ENCODE measurements at regions not wholly inside any gene's neighbourhood (a gene's known extent, or its start where the extent isn't known, plus 50 kb on each side); places are given as distances from the start of the nearest gene placed in this dataset.

DNA sequence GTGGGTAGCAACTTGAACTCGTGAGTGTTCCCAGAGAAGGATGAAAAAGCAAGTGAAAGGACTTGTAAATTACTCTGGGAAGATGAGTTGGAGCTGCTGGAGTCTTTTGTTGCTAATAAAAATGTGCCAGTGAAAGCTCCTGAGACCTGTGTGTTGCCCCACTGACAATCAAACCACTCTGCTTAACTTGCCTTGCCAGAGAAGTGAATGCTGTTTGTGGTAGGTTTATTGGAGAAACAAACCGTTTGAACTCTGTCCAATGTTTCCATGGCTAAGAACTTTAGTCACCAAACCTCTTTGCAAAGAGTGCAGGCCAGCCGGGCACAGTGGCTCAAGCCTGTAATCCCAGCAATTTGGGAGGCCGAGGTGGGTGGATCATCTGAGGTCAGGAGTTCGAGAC, 586.9 kb downstream of the PCDH7 start:
- TF ChIP-seq, protein P1, sequence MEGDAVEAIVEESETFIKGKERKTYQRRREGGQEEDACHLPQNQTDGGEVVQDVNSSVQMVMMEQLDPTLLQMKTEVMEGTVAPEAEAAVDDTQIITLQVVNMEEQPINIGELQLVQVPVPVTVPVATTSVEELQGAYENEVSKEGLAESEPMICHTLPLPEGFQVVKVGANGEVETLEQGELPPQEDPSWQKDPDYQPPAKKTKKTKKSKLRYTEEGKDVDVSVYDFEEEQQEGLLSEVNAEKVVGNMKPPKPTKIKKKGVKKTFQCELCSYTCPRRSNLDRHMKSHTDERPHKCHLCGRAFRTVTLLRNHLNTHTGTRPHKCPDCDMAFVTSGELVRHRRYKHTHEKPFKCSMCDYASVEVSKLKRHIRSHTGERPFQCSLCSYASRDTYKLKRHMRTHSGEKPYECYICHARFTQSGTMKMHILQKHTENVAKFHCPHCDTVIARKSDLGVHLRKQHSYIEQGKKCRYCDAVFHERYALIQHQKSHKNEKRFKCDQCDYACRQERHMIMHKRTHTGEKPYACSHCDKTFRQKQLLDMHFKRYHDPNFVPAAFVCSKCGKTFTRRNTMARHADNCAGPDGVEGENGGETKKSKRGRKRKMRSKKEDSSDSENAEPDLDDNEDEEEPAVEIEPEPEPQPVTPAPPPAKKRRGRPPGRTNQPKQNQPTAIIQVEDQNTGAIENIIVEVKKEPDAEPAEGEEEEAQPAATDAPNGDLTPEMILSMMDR (conservative IDR thresholded peaks at IDR 0.05): no peak
- Mint-ChIP-seq H3K4me3 (no peak overlapping the region), H3K4me1 (ENCODE audit: unreplicated experiment) (no peaks in the 10 kb centered on the region), H3K36me3 (no peaks in the 10 kb centered on the region), H3K9me3 (peaks cover 6% of the 10 kb centered on the region), H3K27ac (no peak overlapping the region), H3K27me3 (no peaks in the 10 kb centered on the region)
- no peak for DNase-seq (ENCODE audit: extremely low spot score, unreplicated experiment)

DNA sequence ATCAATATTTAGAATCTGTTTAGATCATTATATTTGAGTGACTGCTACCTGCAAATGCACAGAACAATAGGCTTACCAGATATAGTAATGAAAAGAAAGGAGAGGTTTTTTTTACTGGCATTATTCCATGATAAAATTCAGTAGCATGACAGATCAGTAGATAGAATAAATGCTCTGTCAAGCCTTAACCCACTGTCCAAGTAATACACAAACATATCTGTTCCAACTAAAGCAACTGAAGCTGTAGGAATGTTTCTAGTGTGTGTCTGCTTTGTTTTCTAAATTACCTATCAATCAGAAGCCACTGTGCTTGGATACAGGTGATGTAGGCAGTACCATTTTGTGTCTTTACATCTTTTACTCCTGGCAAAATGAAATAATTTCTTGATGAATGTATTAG, 604.6 kb downstream of the PCDH7 start:
- H3K9me3 Mint-ChIP-seq: no peaks in the 10 kb centered on the region
- no peaks in the 10 kb centered on the region for H3K4me1 Mint-ChIP-seq (ENCODE audit: unreplicated experiment)
- H3K27ac Mint-ChIP-seq: no peak overlapping the region
- TF ChIP-seq, protein P1 (conservative IDR thresholded peaks at IDR 0.05): no peak
- H3K36me3 Mint-ChIP-seq: no peaks in the 10 kb centered on the region
- no peaks in the 10 kb centered on the region for H3K27me3 Mint-ChIP-seq
- no peak overlapping the region for H3K4me3 Mint-ChIP-seq
- DNase-seq (ENCODE audit: extremely low spot score, unreplicated experiment): no peak

DNA sequence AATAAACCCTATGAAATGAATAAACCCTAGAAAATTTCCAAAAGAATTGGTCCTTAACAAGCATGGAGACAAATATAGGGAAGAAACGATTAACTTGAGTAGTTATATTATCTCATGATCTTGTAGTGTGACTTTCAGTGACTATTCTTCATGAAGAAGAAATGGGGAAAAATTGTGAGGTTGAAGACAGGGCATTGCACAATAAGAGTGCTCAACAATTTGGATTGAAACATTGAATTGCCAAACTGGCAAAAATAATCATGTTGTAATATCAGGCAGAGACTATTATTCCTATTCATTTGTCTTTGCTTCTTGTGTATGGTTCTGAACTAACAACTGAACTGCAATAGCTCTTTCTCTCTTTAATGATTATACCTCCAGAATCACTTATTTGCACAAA, 605.1 kb downstream of the PCDH7 start:
- Mint-ChIP-seq H3K36me3 (no peaks in the 10 kb centered on the region), H3K27ac (no peak overlapping the region), H3K4me3 (no peak overlapping the region), H3K9me3 (no peaks in the 10 kb centered on the region), H3K4me1 (ENCODE audit: unreplicated experiment) (no peaks in the 10 kb centered on the region), H3K27me3 (no peaks in the 10 kb centered on the region)
- DNase-seq (ENCODE audit: extremely low spot score, unreplicated experiment): no peak
- TF ChIP-seq, protein P1 (conservative IDR thresholded peaks at IDR 0.05): no peak

DNA sequence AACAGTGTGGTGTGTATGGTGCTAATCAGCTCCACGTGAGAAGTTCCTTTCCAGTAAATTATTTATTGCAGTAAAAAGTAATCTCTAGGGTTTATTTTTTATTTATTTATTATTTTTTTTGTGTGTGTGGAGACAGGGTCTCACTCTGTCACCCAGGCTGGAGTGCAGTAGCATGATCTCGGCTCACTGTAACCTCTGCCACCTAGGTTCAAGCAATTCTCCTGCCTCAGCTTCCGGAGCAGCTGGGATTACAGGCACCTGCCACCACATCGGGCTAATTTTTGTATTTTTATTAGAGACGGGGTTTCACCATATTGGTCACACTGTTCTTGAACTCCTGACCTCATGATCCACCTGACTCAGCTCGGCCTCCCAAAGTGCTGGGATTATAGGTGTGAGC, 606.9 kb downstream of the PCDH7 start:
- no peaks in the 10 kb centered on the region for H3K36me3 Mint-ChIP-seq
- H3K4me3 Mint-ChIP-seq: no peak overlapping the region
- no peak for DNase-seq (ENCODE audit: extremely low spot score, unreplicated experiment)
- TF ChIP-seq, protein P1 (conservative IDR thresholded peaks at IDR 0.05): no peak
- H3K27me3 Mint-ChIP-seq: no peaks in the 10 kb centered on the region
- no peaks in the 10 kb centered on the region for H3K4me1 Mint-ChIP-seq (ENCODE audit: unreplicated experiment)
- H3K9me3 Mint-ChIP-seq: no peaks in the 10 kb centered on the region
- H3K27ac Mint-ChIP-seq: no peak overlapping the region

DNA sequence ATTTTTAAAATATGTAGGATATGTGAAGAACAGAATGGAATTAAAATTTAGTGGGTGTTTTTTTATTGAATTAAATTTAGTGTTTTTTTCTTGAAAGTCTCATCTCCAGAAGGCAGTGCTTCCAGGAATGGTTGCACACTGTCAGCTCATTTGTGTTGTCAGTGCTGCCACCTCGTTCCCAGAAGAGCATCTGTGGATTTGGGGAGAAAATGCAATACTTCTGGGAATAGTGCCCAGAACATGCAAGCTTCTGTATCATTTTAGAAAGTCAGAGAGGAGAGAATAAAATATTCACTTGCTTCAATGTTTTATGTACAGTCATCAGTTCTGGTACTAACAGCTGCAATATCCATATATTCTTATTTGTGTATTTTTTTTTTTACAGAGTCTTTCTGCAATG, 608.8 kb downstream of the PCDH7 start:
- no peaks in the 10 kb centered on the region for H3K9me3 Mint-ChIP-seq

More for the DNA sequence above, 608.8 kb downstream of the PCDH7 start:
- H3K27me3 Mint-ChIP-seq: no peaks in the 10 kb centered on the region
- H3K4me1 Mint-ChIP-seq (ENCODE audit: unreplicated experiment): no peaks in the 10 kb centered on the region
- no peak overlapping the region for H3K27ac Mint-ChIP-seq
- TF ChIP-seq, protein P1 (conservative IDR thresholded peaks at IDR 0.05): no peak
- H3K4me3 Mint-ChIP-seq: no peak overlapping the region
- DNase-seq (ENCODE audit: extremely low spot score, unreplicated experiment): no peak
- H3K36me3 Mint-ChIP-seq: no peaks in the 10 kb centered on the region

Data from type B pancreatic cell (in vitro differentiated cells).